Osteocyte (in vitro differentiated cells): ENCODE measurements at regions not wholly inside any gene's neighbourhood (a gene's known extent, or its start where the extent isn't known, plus 50 kb on each side); places are given as distances from the start of the nearest gene placed in this dataset.
"Not testable (repeated sequence)": the region's sequence is repeated elsewhere in the genome, so short reads cannot be mapped to it uniquely, and the experiment has no call there.

Experiments used
- DNase-seq: peaks from one replicate; pipeline ENCODE4 v3.0.0; 2021; ENCODE audit warnings: mixed read lengths; ENCODE audit not compliant: unreplicated experiment; ENCODE audit errors: extremely low spot score
- H3K27ac Mint-ChIP-seq: one replicate; pipeline ENCODE4 v1.8.0; 2021; ENCODE audit warnings: mild to moderate bottlenecking, mixed read lengths; ENCODE audit not compliant: unreplicated experiment
- H3K27me3 Mint-ChIP-seq: one replicate; pipeline ENCODE4 v1.8.0; 2021; ENCODE audit warnings: mixed read lengths; ENCODE audit not compliant: unreplicated experiment
- H3K36me3 Mint-ChIP-seq: one replicate; pipeline ENCODE4 v1.8.0; 2021; ENCODE audit warnings: mixed read lengths; ENCODE audit not compliant: unreplicated experiment
- H3K4me1 Mint-ChIP-seq: one replicate; pipeline ENCODE4 v1.8.0; 2021; ENCODE audit warnings: mixed read lengths; ENCODE audit not compliant: unreplicated experiment
- H3K4me3 Mint-ChIP-seq: one replicate; pipeline ENCODE4 v1.8.0; 2021; ENCODE audit warnings: mild to moderate bottlenecking, moderate library complexity, mixed read lengths; ENCODE audit not compliant: unreplicated experiment
- H3K9me3 Mint-ChIP-seq: one replicate; pipeline ENCODE4 v1.8.0; 2021; ENCODE audit warnings: mixed read lengths; ENCODE audit not compliant: unreplicated experiment
- TF ChIP-seq, protein P1 (sequence below): fragments of 200-600 bp; sonication (generic); IDR thresholded peaks from 2 replicates; pipeline ENCODE4 v1.5.0; 2021; ENCODE audit warnings: antibody characterized with exemption, mild to moderate bottlenecking, moderate library complexity

DNA sequence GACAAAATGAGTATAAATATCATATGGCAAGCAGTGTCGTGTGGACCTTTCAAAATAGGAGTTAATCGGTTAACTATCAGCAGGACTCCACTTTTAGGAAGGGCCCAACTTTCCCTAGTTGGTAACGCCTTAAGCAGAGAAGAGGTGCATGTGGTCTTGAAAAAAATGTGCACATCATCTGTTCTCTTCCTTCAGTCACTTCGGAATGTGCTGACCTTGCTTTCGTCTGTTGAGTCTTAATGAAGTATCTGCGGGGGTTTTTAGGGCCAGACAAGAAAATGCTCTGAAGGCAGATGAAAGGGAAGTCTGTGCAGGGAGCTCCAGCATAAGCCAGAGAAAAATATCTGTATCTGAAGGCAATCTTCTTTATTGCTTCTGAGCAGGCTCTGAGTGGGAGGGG is 185.2 kb downstream of the AEBP2 start:
- Mint-ChIP-seq H3K27ac (peak overlapping the region; percentile 35), H3K4me1 (peaks cover 35% of the 10 kb centered on the region), H3K9me3 (peaks cover 3% of the 10 kb centered on the region), H3K27me3 (no peaks in the 10 kb centered on the region), H3K36me3 (no peaks in the 10 kb centered on the region), H3K4me3 (no peak overlapping the region)
- DNase-seq: no peak
- TF ChIP-seq, protein P1, sequence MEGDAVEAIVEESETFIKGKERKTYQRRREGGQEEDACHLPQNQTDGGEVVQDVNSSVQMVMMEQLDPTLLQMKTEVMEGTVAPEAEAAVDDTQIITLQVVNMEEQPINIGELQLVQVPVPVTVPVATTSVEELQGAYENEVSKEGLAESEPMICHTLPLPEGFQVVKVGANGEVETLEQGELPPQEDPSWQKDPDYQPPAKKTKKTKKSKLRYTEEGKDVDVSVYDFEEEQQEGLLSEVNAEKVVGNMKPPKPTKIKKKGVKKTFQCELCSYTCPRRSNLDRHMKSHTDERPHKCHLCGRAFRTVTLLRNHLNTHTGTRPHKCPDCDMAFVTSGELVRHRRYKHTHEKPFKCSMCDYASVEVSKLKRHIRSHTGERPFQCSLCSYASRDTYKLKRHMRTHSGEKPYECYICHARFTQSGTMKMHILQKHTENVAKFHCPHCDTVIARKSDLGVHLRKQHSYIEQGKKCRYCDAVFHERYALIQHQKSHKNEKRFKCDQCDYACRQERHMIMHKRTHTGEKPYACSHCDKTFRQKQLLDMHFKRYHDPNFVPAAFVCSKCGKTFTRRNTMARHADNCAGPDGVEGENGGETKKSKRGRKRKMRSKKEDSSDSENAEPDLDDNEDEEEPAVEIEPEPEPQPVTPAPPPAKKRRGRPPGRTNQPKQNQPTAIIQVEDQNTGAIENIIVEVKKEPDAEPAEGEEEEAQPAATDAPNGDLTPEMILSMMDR: no peak

DNA sequence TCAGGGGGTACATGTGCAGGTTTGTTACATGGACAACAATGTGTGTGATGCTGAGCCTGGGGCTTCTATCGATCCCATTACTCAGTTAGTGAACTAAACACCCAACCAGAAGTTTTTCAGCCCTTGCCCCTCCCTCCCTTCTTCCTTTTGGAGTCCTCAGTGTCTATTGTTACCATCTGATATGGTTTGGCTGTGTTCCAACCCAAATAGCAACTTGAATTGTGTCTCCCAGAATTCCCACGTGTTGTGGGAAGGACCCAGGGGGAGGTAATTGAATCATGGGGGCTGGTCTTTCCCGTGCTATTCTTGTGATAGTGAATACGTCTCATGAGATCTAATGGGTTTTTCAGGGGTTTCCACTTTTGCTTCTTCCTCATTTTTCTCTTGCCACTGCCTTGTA is 186.3 kb downstream of the AEBP2 start:
- H3K27me3 Mint-ChIP-seq, H3K36me3 Mint-ChIP-seq, DNase-seq, H3K9me3 Mint-ChIP-seq: not testable (repeated sequence)
- Mint-ChIP-seq H3K4me3 (peak overlapping the region; percentile 23), H3K4me1 (peaks cover 32% of the 10 kb centered on the region), H3K27ac (peak overlapping the region; percentile 11)

DNA sequence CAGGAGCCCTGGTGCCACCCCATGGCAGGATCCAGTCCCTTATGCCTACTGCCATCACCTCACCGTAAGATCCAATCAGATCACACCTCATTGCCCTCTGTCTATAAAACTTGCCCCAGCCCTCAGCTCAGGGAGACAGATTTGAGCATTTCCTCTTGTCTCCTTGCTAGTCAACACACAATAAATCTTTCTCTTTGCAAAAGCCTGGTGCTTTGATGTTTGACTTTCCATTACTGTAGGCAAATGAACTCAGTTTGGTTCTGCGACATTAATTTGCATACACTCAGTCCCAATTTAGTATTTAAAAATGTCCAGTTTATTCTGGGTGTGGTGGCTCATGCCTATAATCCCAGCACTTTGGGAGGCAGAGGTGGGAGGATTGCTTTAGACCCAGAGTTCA is 188.4 kb downstream of the AEBP2 start:
- no peaks in the 10 kb centered on the region for H3K36me3 Mint-ChIP-seq
- no peak overlapping the region for H3K4me3 Mint-ChIP-seq
- TF ChIP-seq, protein P1: no peak
- DNase-seq: no peak
- H3K9me3 Mint-ChIP-seq: peaks cover 3% of the 10 kb centered on the region
- H3K27me3 Mint-ChIP-seq: no peaks in the 10 kb centered on the region
- H3K4me1 Mint-ChIP-seq: peaks cover 32% of the 10 kb centered on the region
- no peak overlapping the region for H3K27ac Mint-ChIP-seq

DNA sequence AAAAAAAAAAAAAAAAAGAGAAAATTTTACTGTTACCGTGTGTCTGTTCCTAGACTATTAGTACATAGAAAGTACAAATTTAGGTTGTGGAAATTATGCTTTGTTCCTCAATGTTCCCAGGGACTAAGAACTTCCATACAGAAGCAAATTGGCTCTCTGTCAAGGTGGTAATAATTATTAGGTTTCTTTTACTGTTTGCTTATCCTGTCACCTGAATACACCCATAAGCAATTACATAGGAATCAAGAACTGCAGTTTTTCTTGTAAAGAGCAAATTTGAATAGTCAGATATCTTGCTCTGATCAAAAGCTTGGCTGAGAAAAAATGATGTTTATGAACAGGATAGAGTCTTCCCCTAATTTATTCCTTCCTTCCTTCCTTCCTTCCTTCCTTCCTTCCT is 191.2 kb downstream of the AEBP2 start:
- Mint-ChIP-seq H3K36me3 (no peaks in the 10 kb centered on the region), H3K27ac (no peak overlapping the region), H3K4me1 (peaks cover 15% of the 10 kb centered on the region), H3K4me3 (no peak overlapping the region), H3K27me3 (no peaks in the 10 kb centered on the region), H3K9me3 (peaks cover 3% of the 10 kb centered on the region)
- TF ChIP-seq, protein P1: no peak
- no peak for DNase-seq

DNA sequence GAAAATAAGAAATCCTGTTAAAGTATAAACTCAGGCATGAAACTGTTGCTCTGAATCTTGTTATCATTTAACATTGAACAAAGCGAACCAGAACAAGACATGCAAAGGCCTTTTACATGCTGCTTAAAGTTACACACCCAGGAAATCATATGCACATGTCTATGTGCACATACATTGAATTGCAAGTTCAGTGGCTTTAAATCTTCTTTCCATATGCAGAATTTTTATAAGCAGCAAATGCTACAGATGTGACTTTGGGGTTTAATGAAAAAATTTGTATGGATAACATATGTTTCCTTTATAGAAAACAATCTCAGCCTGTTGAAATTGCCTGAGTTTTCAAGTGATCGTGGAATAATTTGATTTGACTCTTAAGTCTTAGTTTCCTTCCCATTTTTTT is 193.9 kb downstream of the AEBP2 start:
- Mint-ChIP-seq H3K9me3 (no peaks in the 10 kb centered on the region), H3K4me1 (no peaks in the 10 kb centered on the region), H3K36me3 (no peaks in the 10 kb centered on the region), H3K4me3 (no peak overlapping the region), H3K27me3 (no peaks in the 10 kb centered on the region), H3K27ac (no peak overlapping the region)
- TF ChIP-seq, protein P1: no peak
- DNase-seq: no peak

DNA sequence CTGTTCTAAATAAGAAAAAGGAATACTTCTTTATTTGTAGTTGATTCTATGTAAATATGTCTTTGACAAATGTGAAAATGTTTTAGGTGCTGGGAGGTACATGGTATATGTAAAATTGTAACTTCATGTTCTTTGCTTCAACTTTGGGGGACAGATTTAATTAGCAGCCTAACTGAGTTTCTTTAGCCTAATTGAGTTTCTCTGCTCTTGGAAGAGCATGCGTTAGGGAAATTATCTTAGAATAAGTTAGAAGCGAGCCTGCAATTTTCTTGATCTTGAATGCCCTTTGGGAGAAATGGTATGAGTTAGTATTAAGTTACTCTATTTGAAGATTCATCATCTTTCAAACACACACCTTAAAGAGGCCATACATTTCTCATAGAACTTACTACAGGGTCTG is 194.3 kb downstream of the AEBP2 start:
- Mint-ChIP-seq H3K9me3 (no peaks in the 10 kb centered on the region), H3K27ac (no peak overlapping the region), H3K27me3 (no peaks in the 10 kb centered on the region), H3K36me3 (no peaks in the 10 kb centered on the region), H3K4me1 (no peaks in the 10 kb centered on the region), H3K4me3 (no peak overlapping the region)
- TF ChIP-seq, protein P1: no peak
- no peak for DNase-seq
